HG03045 (cell line): ENCODE measurements at regions not wholly inside any gene's neighbourhood (a gene's known extent, or its start where the extent isn't known, plus 50 kb on each side); places are given as distances from the start of the nearest gene placed in this dataset.

Source experiments
- ATAC-seq: cut with Tn5 transposase; IDR thresholded peaks from one replicate; pipeline ENCODE4 v1.9.1; 2021; ENCODE audit warnings: mild to moderate bottlenecking, moderate library complexity; ENCODE audit not compliant: unreplicated experiment

GRCh38 chr1:70919706-70920323 is 127.8 kb downstream of the PTGER3 start:
- ATAC-seq: no peak
